OCI-LY3 (cell line): ENCODE measurements at regions not wholly inside any gene's neighbourhood (a gene's known extent, or its start where the extent isn't known, plus 50 kb on each side); places are given as distances from the start of the nearest gene placed in this dataset.

Source experiments
- H2AFZ ChIP-seq: fragments of 200-600, 300-600 bp; shearing (Covaris generic); 2 replicates; pipeline ENCODE4 v1.6.0; 2014; ENCODE audit warnings: antibody characterized with exemption, low read depth, low read length
- H3K27ac ChIP-seq: fragments of 200-600, 300-600 bp; sonication (generic); 2 replicates; pipeline ENCODE4 v1.5.1; 2014; ENCODE audit warnings: mild to moderate bottlenecking, low read length, moderate library complexity, mixed read lengths
- H3K27me3 ChIP-seq: fragments of 200-600, 300-600 bp; sonication (generic); 2 replicates; pipeline ENCODE4 v1.6.1; 2014; ENCODE audit warnings: low read depth, low read length, mixed read lengths
- H3K36me3 ChIP-seq: fragments of 200-600, 300-600 bp; sonication (generic); replicated peaks from 2 replicates; pipeline ENCODE3; 2014; ENCODE audit warnings: low read depth, low read length, mixed read lengths
- H3K4me1 ChIP-seq: fragments of 300-600, 200-600 bp; sonication (generic); 2 replicates; pipeline ENCODE4 v1.6.1; 2014; ENCODE audit warnings: low read length, mixed read lengths
- H3K4me2 ChIP-seq: fragments of 200-600, 300-600 bp; sonication (generic); 2 replicates; pipeline ENCODE4 v1.6.1; 2014; ENCODE audit warnings: low read length, mixed read lengths
- H3K4me3 ChIP-seq: fragments of 300-600, 200-600 bp; sonication (generic); 2 replicates; pipeline ENCODE4 v1.5.1; 2014; ENCODE audit warnings: antibody characterized with exemption, mild to moderate bottlenecking, low read length, moderate library complexity
- H3K79me2 ChIP-seq: fragments of 300-600, 200-600 bp; shearing (Covaris generic); 2 replicates; pipeline ENCODE4 v1.6.1; 2014; ENCODE audit warnings: mild to moderate bottlenecking, low read length, mixed read lengths
- H3K9ac ChIP-seq: fragments of 300-600, 200-600 bp; shearing (Covaris generic); 2 replicates; pipeline ENCODE4 v1.6.0; 2014; ENCODE audit warnings: mild to moderate bottlenecking, low read length, moderate library complexity
- H3K9me3 ChIP-seq: fragments of 200-600, 300-600 bp; shearing (Covaris generic); 2 replicates; pipeline ENCODE4 v1.6.1; 2014; ENCODE audit warnings: low read length, mixed read lengths; ENCODE audit not compliant: insufficient read depth
- H4K20me1 ChIP-seq: fragments of 200-600, 300-600 bp; sonication (generic); 2 replicates; pipeline ENCODE4 v1.6.1; 2016; ENCODE audit warnings: low read length, mixed read lengths; ENCODE audit not compliant: insufficient read depth
- CTCF ChIP-seq: fragments of 200-600, 300-600 bp; sonication (generic); IDR thresholded peaks from 2 replicates; pipeline ENCODE4 v1.5.1; 2014; ENCODE audit warnings: antibody characterized with exemption, low read length, low read depth
- EZH2phosphoT487 ChIP-seq: fragments of 200-600 bp; shearing (Covaris generic); IDR thresholded peaks from 2 replicates; pipeline ENCODE4 v1.6.1; 2018; ENCODE audit warnings: antibody characterized with exemption, mixed run types, low read depth

DNA sequence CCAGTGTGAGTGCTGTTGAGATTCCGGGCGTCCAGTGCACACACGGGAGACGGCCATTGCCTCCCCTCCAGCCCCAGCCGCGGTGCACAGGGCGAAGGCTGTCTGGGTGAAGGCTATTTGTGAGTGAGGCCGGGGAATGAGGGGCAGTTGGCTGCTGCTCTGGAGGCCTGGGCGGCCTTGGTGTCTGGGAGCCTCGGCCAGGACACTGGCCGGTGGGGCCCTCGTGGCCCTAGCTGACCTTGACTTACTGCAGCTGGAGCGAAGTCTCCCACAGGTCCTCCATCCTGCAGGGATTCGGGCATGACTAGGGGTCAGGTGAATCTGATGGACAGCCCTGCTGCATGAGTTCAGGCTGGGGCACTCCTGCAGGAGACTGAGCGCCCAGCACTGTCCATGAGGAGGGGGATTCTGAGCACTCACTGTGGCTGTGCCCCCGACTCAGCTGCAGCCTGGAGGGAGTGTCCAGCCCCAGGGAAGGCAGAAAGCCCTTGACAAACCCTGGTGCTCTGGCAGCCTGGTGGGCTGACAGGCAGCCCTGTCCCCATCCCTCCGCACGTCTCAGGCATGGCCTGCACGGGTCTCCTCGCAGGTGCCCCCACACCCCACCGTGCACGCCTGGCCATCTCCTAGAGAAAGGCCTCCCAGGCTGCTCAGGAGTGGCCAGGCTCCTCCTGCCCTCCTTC is 52.7 kb upstream of the FAM20C start:
- no peak overlapping the region for H3K9ac ChIP-seq
- H3K36me3 ChIP-seq: peaks cover 5% of the 10 kb centered on the region
- peaks cover 13% of the 10 kb centered on the region for H3K4me1 ChIP-seq
- H3K27me3 ChIP-seq: 0 out of 2 replicates have a peak, but pooled peaks cover 3% of the 10 kb centered on the region
- TF ChIP-seq EZH2phosphoT487 (no peak), CTCF (no peak)
- H2AFZ ChIP-seq: no peak overlapping the region
- no peak overlapping the region for H3K4me3 ChIP-seq
- H3K27ac ChIP-seq: no peak overlapping the region
- no peaks in the 10 kb centered on the region; the same call in 1 of the 2 replicates for H3K9me3 ChIP-seq
- H4K20me1 ChIP-seq: no peaks in the 10 kb centered on the region
- no peak overlapping the region for H3K4me2 ChIP-seq
- no peaks in the 10 kb centered on the region for H3K79me2 ChIP-seq

DNA sequence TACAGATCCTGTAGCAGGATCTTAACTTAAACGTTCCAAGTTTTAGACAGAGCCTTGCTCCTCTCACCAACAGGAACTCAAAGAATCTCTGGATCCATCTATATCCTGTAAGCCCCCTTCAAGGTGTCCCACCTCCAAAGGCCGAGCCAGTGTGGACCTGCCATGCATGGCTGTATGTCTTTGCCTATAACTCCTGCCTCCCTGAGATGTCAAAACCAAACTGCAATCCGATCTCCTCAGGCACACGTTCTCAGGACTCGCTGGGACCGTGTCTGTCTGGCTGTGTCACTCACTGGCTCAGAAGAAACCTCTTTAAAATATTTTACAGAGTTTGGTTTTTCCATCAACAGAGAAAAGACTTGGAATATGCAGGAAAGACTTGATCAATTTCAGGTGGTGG is 51.4 kb upstream of the FAM20C start:
- Histone ChIP-seq H3K27ac (no peak overlapping the region), H3K4me2 (no peak overlapping the region), H2AFZ (no peak overlapping the region), H3K79me2 (no peaks in the 10 kb centered on the region), H3K4me1 (peaks cover 14% of the 10 kb centered on the region), H3K9me3 (no peaks in the 10 kb centered on the region; the same call in 1 of the 2 replicates), H3K4me3 (no peak overlapping the region), H4K20me1 (no peaks in the 10 kb centered on the region), H3K27me3 (0 out of 2 replicates have a peak, but pooled peaks cover 3% of the 10 kb centered on the region), H3K9ac (no peak overlapping the region), H3K36me3 (peaks cover 9% of the 10 kb centered on the region)
- TF ChIP-seq CTCF (no peak), EZH2phosphoT487 (no peak)

DNA sequence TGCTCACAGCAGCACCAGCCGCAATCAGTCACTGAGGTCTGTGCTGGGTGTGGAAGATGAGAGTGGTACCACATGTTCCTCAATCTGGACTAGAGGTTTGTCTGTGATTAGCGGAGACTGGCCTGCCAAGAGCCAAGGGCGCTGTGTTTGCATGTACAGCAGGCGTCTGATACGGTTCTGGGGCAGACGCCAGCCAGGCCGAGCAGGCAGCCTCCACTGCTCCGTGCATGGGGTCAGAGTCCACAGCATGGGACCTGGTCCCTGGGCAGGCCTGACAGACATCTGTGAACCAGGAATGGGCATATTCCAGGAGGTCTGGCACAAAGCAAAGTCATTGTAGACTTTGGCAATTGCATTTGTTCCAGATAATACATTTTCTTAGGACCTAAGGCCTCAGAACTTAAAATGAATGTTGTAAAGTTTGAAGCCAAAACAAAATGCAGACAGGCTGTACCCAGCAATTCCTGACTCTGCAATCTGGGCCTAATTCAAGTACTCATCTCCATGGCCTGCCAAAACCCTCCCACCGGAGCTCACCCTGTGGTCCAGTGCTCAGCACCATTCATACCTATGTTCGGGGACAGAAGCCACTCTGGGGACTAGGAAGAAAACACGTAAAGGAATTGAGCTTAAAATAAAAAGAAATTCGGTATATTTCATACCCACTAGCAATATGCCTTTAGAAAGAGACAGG is 50.0 kb upstream of the FAM20C start:
- no peak overlapping the region for H3K4me3 ChIP-seq
- H2AFZ ChIP-seq: no peak overlapping the region
- H3K36me3 ChIP-seq: peaks cover 9% of the 10 kb centered on the region
- H3K27ac ChIP-seq: no peak overlapping the region
- H3K9ac ChIP-seq: no peak overlapping the region
- no peaks in the 10 kb centered on the region; the same call in 1 of the 2 replicates for H3K9me3 ChIP-seq
- H3K4me2 ChIP-seq: no peak overlapping the region
- peaks cover 14% of the 10 kb centered on the region for H3K4me1 ChIP-seq
- H3K27me3 ChIP-seq: no peaks in the 10 kb centered on the region
- no peaks in the 10 kb centered on the region for H4K20me1 ChIP-seq
- no peak for TF ChIP-seq EZH2phosphoT487
- TF ChIP-seq CTCF: no peak
- no peaks in the 10 kb centered on the region for H3K79me2 ChIP-seq
